ENCODE measurements at regions not wholly inside any gene's neighbourhood (a gene's known extent, or its start where the extent isn't known, plus 50 kb on each side); places are given as distances from the start of the nearest gene placed in this dataset.
"Not testable (repeated sequence)": the region's sequence is repeated elsewhere in the genome, so short reads cannot be mapped to it uniquely, and the experiment has no call there.

GRCh38 chr2:89797320-89798038, 1106.0 kb downstream of the RPIA start:
- no peak for DNase-seq

- DNase-seq, result not testable (repeated sequence)
These were observed 1109.7 kb downstream of the RPIA start for GRCh38 chr2:89801207-89801606.

GRCh38 chr2:89806363-89806762, 1114.9 kb downstream of the RPIA start:
- DNase-seq, result not testable (repeated sequence)

DNA sequence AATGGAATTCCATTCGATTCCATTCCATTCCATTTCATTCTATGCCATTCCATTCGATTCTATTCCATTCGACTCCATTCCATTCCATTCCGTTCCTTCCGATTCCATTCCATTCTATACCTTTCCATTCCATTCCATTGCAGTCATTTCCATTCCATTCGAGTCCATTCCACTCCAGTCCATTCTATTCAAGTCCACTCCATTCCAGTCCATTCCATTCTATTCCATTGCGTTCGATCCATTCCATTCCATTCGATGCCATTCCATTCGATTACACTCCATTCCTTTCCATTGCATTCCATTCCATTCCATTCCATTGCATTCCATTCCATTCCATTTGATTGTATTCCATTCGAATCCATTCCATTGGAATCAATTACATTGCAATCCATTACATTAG, 1119.8 kb downstream of the RPIA start:
- DNase-seq, result no peak

DNA sequence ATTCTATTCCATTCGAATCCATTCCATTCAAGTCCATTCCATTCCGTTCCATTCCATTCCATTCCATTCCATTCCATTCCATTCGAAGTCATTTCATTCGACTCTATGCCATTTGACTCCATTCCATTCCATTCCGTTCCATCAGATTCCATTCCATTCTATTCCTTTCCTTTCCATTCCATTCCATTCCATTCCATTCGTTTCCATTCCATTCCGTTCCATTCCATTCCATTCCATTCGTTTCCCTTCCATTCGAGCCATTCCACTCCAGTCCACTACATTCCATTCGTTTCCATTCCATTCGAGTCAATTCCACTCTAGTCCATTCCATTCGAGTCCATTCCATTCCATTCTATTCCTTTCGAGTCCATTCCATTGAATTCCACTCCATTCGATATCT, 1120.4 kb downstream of the RPIA start:
- not testable (repeated sequence) for DNase-seq

DNA sequence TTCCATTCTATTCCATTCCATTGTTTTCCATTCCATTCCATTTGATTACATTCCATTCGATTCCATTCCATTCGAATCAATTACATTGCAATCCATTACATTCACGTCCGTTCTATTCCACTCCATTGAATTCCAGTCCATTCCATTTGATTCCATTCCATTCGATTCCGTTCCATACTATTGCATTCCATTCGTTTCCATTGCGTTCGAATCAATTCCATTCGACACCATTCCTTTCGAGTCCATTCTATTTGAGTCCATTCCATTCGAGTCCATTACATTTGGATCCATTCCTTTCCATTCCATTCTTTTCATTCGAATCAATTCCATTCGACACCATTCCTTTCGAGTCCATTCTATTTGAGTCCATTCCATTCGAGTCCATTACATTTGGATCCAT, 1122.9 kb downstream of the RPIA start:
- DNase-seq, result not testable (repeated sequence)

DNA sequence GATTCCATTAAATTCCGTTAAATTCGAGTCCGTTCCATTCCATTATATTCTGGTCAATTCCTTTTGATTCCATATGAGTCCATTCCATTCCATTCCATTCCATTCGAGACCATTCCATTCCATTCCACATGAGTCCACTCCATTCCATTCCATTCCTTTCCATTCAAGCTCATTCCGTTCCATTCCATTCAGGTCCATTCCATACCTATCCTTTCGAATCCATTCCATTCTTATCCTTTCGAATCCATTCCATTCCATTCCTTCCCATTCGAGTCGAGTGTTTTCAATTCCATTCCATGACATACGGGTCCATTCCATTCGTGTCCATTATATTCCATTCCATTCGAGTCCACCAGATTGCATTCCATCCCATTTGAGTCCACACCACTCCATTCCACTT, 1127.4 kb downstream of the RPIA start:
- DNase-seq, result no peak

DNA sequence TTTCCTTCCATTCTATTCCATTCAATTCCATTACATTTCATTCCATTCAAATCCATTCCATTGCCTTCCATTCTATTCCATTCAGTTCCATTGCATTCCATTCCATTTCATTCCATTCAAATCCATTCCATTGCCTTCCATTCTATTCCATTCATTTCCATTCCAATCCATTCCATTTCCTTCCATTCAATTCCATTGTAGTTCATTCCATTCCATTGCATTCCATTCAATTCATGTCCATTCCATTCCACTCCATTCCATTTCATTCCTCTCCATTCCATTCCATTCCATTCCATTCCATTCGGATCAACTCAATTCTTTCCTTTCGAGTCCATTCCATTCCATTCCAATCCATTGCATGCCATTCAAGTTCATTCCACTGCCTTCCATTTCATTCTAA, 1128.3 kb downstream of the RPIA start:
- no peak for DNase-seq

DNA sequence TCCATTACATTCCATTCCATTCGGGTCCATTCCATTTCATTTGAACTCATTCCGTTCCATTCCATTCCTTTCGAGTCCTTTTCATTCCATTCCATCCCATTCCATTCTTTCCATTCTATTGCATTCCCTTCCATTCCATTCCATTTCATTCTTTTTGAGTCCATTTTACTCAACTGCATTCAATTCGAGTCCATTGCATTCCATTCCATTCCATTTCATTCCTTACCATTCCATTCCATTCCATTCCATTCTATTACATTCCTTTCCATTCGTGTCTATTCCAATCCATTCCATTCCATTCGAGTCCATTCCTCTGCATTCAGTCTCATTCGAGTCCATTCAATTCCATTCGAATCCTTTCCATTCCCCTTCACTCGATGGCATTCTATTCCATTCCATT, 1128.8 kb downstream of the RPIA start:
- no peak for DNase-seq

DNA sequence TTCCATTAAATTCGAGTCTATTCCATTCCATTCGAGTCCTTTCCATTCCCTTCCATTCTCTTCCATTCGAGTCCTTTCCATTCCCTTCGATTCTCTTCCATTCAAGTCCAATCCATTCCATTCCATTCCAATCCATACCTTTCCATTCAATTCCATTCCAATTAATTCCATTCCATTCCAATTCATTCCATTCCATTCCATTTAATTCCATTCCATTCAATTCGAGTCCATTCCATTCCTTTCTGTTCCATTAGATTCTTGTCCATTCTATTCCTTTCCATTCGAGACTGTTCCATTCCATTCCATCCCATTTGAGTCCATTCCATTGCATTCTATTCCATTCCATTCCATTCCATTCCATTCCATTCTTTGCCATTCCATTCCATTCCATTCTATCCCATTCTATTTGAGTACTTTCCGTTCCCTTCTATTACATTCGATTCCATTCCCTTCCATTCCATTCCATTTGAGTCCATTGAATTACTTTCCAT, 1130.0 kb downstream of the RPIA start:
- DNase-seq, result no peak

DNA sequence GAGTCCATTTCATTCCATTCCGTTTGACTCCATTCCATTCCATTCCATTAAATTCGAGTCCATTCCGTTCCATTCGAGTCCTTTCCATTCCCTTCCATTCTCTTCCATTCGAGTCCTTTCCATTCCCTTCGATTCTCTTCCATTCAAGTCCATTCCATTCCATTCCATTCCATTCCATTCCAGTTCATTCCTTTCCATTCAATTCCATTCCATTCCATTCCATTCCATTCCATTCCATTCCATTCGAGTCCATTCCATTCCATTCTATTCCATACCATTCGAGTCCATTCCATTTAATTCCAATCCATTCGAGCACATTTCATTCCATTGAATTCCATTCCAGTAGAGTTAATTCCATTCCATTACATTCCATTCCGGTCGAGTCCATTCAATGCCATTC, 1130.9 kb downstream of the RPIA start:
- not testable (repeated sequence) for DNase-seq

GRCh38 chr2:89823556-89823955, 1132.1 kb downstream of the RPIA start:
- DNase-seq, result no peak

DNA sequence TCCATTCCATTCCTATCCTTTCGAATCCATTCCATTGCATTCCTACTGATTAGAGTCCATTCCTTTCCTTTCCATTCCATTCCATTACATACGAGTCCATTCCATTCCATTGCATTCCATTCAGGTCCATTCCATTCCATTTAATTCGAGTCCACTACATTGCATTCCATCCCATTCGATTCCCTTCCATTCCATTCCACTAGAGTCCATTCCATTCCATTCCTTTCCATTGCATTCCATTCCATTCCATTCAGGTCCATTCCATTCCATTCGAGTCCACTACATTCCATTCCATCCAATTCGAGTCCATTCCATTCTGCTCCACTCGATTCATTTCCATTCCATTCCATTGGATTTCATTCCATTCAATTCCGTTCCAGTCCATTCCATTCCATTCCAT, 1133.6 kb downstream of the RPIA start:
- DNase-seq, result no peak

GRCh38 chr2:89826741-89827140, 1135.3 kb downstream of the RPIA start:
- not testable (repeated sequence) for DNase-seq

GRCh38 chr2:89827829-89828228, 1136.4 kb downstream of the RPIA start:
- not testable (repeated sequence) for DNase-seq

DNA sequence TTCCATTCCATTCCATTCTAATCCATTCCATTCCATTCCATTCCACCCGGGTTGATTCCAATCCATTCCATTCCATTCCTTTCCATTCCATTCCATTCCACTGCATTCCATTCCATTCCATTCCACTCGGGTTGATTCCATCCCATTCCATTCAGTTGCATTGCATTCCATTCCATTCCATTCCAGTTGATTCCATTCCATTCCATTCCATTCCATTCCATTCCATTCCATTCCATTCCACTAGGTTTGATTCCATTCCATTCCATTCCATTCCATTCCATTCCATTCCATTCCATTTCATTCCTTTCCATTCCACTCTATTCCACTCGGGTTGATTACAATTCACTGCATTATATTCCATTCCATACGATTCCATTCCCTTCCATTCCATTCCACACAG, 1136.9 kb downstream of the RPIA start:
- not testable (repeated sequence) for DNase-seq

DNA sequence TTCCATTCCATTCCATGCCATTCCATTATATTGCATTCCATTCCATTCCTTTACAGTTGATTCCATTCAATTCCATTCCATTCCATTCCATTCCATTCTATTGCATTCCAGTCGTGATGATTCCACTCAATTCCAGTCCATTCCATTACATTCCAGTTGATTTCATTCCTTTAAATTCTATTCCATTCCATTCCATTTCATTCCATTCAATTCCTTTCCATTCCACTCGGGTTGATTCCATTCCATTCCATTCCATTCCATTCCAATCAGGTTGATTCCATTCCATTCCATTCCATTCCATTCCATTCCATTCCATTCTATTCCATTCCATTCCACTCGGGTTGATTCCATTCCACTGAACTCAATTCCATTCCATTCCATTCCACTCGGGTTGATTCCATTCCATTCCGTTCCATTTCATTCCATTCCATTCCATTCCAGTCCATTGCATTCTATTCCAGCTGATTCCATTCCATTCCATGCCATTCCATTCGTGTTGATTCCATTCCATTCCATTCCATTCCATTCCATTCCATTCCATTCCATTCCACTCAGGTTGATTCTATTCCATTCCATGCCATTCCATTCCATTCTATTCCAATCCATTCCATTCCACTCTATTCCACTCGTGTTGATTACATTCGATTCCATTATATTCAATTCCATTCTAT, 1137.6 kb downstream of the RPIA start:
- DNase-seq, result not testable (repeated sequence)

DNA sequence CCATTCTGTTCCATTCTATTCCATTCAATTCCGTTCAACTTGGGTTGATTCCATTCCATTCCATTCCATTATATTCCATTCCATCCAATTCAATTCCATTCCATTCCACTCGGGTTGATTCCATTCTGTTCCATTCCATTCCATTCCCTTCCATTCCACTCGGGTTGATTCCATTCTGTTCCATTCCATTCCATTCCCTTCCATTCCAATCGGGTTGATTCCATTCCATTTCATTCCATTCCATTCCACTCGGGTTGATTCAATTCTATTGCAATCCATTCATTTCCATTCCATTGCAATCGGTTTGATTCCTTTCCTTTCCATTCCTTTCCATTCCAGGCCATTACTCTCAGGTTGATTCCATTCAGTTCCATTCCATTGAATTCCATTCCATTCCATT, 1138.4 kb downstream of the RPIA start:
- DNase-seq, result no peak

DNA sequence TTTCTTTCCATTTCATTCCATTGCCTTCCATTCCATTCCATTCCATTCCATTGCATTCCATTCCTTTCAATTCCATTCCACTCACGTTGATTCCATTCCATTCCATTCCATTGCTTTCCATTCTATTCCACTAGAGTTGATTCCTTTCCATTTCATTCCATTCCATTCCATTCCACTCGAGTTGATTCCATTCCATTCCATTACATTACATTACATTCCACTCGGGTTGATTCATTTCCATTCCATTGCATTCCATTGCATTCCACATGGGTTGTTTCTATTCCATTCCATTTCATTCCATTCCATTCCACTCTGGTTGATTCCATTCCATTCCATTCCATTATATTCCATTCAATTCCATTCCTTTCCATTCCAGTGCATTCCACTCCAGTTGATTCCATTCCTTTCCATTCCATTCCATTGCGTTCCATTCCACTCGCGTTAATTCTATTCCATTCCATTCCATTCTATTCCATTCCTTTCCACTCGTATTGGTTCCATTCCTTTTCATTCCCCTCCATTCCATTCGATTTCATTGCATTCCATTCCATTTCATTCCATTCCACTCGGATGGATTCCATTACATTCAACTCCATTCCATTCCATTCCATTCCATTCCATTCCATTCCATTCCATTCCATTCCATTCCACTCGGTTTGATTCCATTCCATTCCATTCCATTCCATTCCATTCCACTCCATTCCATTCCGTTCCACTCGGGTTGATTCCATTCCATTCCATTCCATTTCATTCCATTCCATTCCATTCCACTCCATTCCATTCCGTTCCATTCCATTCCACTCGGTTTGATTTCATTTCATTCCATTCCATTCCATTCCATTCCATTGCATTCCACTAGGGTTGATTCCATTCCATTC, 1139.1 kb downstream of the RPIA start:
- not testable (repeated sequence) for DNase-seq

DNA sequence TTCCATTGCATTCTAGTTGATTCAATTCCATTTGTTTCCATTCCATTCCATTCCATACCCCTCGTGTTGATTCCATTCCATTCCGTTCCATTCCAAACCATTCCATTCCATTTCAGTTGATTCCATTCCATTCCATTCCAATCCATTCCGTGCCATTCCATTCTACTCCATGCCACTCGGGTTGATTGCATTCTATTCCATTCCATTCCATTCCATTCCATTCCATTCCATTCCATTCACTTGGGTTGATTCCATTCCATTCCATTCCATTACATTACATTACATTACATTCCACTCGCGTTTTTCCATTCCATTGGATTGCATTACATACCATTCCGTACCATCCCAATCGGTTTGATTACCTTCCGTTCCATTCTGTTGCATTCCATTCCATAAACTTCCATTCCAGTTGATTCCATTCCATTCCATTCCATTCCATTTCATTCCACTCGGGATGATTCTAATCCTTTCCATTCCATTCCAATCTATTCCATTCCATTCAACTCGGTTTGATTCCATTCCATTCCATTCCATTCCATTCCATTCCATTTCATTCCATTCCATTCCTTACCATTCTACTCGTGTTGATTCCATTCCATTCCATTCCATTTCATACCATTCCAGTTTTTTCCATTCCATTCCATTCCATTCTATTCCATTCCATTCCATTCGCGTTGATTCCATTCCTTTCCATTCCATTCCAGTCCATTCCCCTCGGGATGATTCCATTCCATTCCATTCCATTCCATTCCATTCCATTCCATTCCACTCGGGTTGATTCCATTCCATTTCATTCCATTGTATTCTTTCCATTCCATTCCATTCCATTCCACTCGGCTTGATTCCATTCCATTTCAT, 1140.4 kb downstream of the RPIA start:
- DNase-seq, result no peak

DNA sequence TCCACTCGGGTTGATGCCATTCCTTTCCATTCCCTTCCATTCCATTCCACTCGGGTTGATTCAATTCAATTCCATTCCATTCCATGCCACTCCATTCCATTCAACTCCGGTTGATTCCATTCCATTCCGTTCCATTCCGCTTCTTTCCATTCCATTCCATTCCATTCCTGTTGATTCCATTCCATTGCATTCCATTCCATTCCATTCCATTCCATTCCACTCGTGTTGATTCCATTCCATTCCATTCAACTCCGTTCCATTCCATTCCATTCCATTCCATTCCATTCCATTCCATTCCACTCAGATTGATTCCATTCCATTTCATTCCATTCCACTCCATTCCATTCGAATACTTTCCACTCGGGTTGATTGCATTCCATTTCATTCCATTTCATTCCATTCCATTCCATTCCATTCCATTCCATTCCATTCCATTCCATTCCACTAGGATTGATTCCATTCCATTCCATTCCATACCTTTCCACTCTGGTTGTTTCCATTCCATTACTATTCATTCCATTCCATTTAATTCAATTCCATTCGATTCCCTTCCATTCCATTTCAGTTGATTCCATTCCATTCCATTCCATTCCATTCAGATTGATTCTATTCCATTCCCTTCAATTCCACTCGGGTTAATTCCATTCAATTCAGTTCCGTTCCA, 1141.8 kb downstream of the RPIA start:
- no peak for DNase-seq

DNA sequence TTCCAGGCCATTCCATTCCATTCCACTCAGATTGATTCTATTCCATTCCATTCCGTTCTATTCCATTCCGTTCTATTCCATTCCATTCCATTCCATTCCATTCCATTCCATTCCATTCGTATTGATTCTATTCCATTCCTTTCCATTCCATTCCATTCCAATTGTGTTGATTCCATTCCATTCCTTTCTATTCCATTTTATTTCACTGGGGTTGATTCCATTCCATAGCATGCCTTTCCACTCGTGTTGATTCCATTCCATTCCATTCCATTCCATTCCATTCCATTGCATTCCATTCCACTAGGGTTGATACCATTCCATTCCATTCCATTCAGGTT, 1142.3 kb downstream of the RPIA start:
- no peak for DNase-seq

Measured in activated CD4-positive, alpha-beta T cell treated with anti-CD3 and anti-CD28 coated beads for 4 hours (primary cell).